ENCODE measurements at regions not wholly inside any gene's neighbourhood (a gene's known extent, or its start where the extent isn't known, plus 50 kb on each side); places are given as distances from the start of the nearest gene placed in this dataset.

DNA sequence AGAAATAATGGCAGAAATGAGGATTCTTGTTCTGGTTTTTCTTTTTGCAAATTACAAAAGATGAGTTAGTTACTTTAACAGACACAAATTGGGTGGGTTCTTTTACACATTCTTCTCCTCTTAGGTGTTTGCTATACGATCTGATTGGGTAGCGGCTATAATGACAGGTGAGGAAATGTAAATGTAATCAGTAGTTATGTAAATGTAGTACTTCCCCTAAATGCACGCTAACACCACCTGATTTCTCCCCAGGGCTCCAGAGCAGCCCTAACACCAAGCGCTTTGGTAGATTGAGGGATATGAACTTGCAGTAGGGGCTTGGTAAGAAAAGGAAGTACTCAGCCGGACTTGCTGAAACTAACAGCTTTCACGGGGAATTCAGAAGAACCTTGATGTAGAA lies 499.4 kb upstream of the NOX3 start:
- no peak overlapping the region for H3K4me3 ChIP-seq (ENCODE audit: low read depth, low read length)
- DNase-seq (ENCODE audit: low read depth, low spot score): no peak
- TF ChIP-seq, protein P1, sequence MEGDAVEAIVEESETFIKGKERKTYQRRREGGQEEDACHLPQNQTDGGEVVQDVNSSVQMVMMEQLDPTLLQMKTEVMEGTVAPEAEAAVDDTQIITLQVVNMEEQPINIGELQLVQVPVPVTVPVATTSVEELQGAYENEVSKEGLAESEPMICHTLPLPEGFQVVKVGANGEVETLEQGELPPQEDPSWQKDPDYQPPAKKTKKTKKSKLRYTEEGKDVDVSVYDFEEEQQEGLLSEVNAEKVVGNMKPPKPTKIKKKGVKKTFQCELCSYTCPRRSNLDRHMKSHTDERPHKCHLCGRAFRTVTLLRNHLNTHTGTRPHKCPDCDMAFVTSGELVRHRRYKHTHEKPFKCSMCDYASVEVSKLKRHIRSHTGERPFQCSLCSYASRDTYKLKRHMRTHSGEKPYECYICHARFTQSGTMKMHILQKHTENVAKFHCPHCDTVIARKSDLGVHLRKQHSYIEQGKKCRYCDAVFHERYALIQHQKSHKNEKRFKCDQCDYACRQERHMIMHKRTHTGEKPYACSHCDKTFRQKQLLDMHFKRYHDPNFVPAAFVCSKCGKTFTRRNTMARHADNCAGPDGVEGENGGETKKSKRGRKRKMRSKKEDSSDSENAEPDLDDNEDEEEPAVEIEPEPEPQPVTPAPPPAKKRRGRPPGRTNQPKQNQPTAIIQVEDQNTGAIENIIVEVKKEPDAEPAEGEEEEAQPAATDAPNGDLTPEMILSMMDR (IDR thresholded peaks at IDR 0.05; ENCODE audit: insufficient read depth, low read length, missing control alignments): no peak
- CTCF ChIA-PET: no interaction called here
- POLR2A ChIA-PET: no interaction called here

DNA sequence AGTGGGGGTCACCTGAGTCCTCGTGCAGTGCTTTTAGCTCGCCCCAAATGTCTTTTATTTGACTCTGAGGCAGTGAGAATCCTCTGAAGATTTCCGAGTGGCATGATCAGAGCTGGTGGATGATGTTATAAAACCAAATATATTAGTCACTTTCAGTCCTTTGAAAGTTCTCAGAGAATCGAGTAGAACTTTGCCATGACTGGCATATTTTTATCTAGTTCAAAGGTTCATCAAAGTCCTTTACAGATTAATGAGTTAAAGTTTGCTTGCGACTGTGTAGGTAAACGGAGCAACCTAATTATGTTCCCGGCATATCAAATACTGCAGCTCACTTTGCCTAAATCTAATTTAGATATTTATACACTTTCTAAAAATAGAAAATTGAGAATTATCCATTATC lies 498.5 kb upstream of the NOX3 start:
- no peak overlapping the region for H3K4me3 ChIP-seq (ENCODE audit: low read depth, low read length)
- ChIA-PET CTCF (no interaction called here), POLR2A (no interaction called here)
- DNase-seq (ENCODE audit: low read depth, low spot score): no peak
- TF ChIP-seq, protein P1 (IDR thresholded peaks at IDR 0.05; ENCODE audit: insufficient read depth, low read length, missing control alignments): no peak

GRCh38 chr6:155949256-155949655 lies 493.6 kb upstream of the NOX3 start:
- no peak overlapping the region for H3K4me3 ChIP-seq (ENCODE audit: low read depth, low read length)
- POLR2A ChIA-PET: no interaction called here
- TF ChIP-seq, protein P1 (IDR thresholded peaks at IDR 0.05; ENCODE audit: insufficient read depth, low read length, missing control alignments): no peak
- CTCF ChIA-PET: no interaction called here
- DNase-seq (ENCODE audit: low read depth, low spot score): no peak

GRCh38 chr6:155946860-155947259 lies 491.2 kb upstream of the NOX3 start:
- H3K4me3 ChIP-seq (ENCODE audit: low read depth, low read length): no peak overlapping the region
- DNase-seq (ENCODE audit: low read depth, low spot score): no peak
- ChIA-PET CTCF (no interaction called here), POLR2A (no interaction called here)
- TF ChIP-seq, protein P1 (IDR thresholded peaks at IDR 0.05; ENCODE audit: insufficient read depth, low read length, missing control alignments): no peak

DNA sequence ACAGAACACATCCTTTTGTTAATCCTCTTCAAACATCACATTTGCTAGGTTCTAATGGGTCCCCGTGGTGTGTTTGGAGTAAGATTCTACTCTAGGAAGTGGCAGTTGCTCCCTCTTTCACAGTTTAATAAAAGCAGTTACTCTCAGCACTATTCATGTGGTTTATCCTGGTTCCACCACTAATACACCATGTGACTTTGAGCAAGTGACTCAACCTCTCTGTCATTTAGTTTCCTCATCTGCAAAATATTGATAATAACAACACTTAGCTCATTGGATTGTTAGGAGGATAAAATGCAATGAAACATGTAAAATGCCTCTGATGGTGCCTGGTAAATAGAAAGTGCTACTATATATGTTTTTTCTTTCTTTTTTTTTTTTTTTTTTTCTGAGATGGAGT lies 488.0 kb upstream of the NOX3 start:
- TF ChIP-seq, protein P1 (IDR thresholded peaks at IDR 0.05; ENCODE audit: insufficient read depth, low read length, missing control alignments): no peak
- ChIA-PET POLR2A (no interaction called here), CTCF (no interaction called here)
- no peak for DNase-seq (ENCODE audit: low read depth, low spot score)
- no peak overlapping the region for H3K4me3 ChIP-seq (ENCODE audit: low read depth, low read length)

DNA sequence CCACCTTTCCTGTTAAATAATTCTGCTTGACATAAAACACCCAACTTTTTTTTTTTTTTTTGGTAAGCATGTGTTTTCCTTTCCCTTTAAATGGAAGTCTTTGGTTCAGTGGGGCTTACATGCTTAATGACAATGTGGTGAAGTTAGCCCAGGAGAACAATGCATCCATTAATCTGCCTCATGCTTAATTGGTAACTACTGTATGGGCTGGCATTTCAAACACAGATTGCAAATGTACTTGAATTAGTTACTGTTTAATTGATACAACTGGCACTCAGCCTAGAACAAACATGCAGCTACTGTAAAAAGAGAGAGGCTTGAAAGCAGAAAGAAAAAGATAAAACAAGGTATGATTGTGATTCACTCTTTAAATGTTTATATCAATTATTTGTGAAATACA lies 483.6 kb upstream of the NOX3 start:
- no peak overlapping the region for H3K4me3 ChIP-seq (ENCODE audit: low read depth, low read length)
- POLR2A ChIA-PET: no interaction called here
- CTCF ChIA-PET: no interaction called here
- TF ChIP-seq, protein P1 (IDR thresholded peaks at IDR 0.05; ENCODE audit: insufficient read depth, low read length, missing control alignments): no peak
- DNase-seq (ENCODE audit: low read depth, low spot score): no peak
